Neuronal stem cell (in vitro differentiated cells): ENCODE measurements at regions not wholly inside any gene's neighbourhood (a gene's known extent, or its start where the extent isn't known, plus 50 kb on each side); places are given as distances from the start of the nearest gene placed in this dataset.

Experiments
- DNase-seq: peaks from one replicate; pipeline ENCODE4 v3.0.0-alpha.2; 2013; ENCODE audit warnings: low spot score
- H2AFZ ChIP-seq: one replicate; pipeline ENCODE4 v1.6.1; 2013; ENCODE audit warnings: mild to moderate bottlenecking, low read length, inconsistent platforms
- H2AK5ac ChIP-seq: 2 replicates; pipeline ENCODE4 v1.6.1; 2013; ENCODE audit warnings: low read depth, mild to moderate bottlenecking, inconsistent platforms, low read length, moderate library complexity, mixed read lengths
- H2BK120ac ChIP-seq: 2 replicates; pipeline ENCODE4 v1.6.1; 2013; ENCODE audit warnings: low read depth, mild to moderate bottlenecking, inconsistent platforms, low read length, moderate library complexity, mixed read lengths
- H2BK12ac ChIP-seq: one replicate; pipeline ENCODE4 v1.6.1; 2013; ENCODE audit warnings: low read length, inconsistent platforms
- H2BK15ac ChIP-seq: 2 replicates; pipeline ENCODE4 v1.6.1; 2013; ENCODE audit warnings: mild to moderate bottlenecking, low read length, inconsistent platforms, mixed read lengths
- H2BK5ac ChIP-seq: one replicate; pipeline ENCODE4 v1.6.1; 2013; ENCODE audit warnings: inconsistent platforms, mild to moderate bottlenecking, low read length, moderate library complexity
- H3K14ac ChIP-seq: one replicate; pipeline ENCODE4 v1.6.1; 2013; ENCODE audit warnings: low read length, inconsistent platforms
- H3K18ac ChIP-seq: 2 replicates; pipeline ENCODE4 v1.6.1; 2013; ENCODE audit warnings: low read length, inconsistent platforms
- H3K23ac ChIP-seq: 2 replicates; pipeline ENCODE4 v1.6.1; 2013; ENCODE audit warnings: low read depth, mild to moderate bottlenecking, mixed read lengths, low read length, inconsistent platforms; ENCODE audit not compliant: poor library complexity
- H3K27ac ChIP-seq: replicated peaks from 3 replicates; pipeline ENCODE4 v1.5.1; 2013; ENCODE audit warnings: low read length, inconsistent platforms
- H3K27me3 ChIP-seq, 3 experiments: 2 replicates each; pipeline ENCODE4 v1.6.1; 2013; ENCODE audit warnings: low read length in 3 of 3, mild to moderate bottlenecking in 2 of 3, inconsistent platforms in 1 of 3, low read depth in 1 of 3, mixed read lengths in 1 of 3, moderate library complexity in 1 of 3; ENCODE audit not compliant: control insufficient read depth in 3 of 3, insufficient read depth in 3 of 3
- H3K36me3 ChIP-seq, 2 donors: replicated peaks in 1 of 2; 2 replicates each; pipeline ENCODE4 v1.6.1; 2013; ENCODE audit warnings: low read length in 2 of 2; ENCODE audit not compliant: control insufficient read depth in 2 of 2, insufficient read depth in 2 of 2
- H3K4ac ChIP-seq: 2 replicates; pipeline ENCODE4 v1.6.1; 2013; ENCODE audit warnings: inconsistent platforms, mild to moderate bottlenecking, low read length, moderate library complexity
- H3K4me1 ChIP-seq, 2 donors: 1 replicate in 1 of 2; 2 replicates in 1 of 2; pipeline ENCODE4 v1.6.1; 2013; ENCODE audit warnings: low read length in 2 of 2, low read depth in 1 of 2; ENCODE audit not compliant: control insufficient read depth in 2 of 2, insufficient read depth in 1 of 2
- H3K4me2 ChIP-seq: one replicate; pipeline ENCODE4 v1.6.1; 2013; ENCODE audit warnings: mild to moderate bottlenecking, low read length, inconsistent platforms; ENCODE audit not compliant: insufficient read depth, poor library complexity, severe bottlenecking
- H3K4me3 ChIP-seq, 2 donors: 2 replicates each; pipeline ENCODE4 v1.5.1; 2013; ENCODE audit warnings: low read length in 2 of 2, mild to moderate bottlenecking in 2 of 2, inconsistent platforms in 1 of 2, moderate library complexity in 1 of 2
- H3K79me1 ChIP-seq: one replicate; pipeline ENCODE4 v1.6.1; 2013; ENCODE audit warnings: low read depth, mild to moderate bottlenecking, inconsistent platforms, low read length, moderate library complexity
- H3K9ac ChIP-seq: one replicate; pipeline ENCODE4 v1.6.1; 2013; ENCODE audit warnings: mild to moderate bottlenecking, low read depth, low read length, inconsistent platforms; ENCODE audit not compliant: poor library complexity
- H3K9me3 ChIP-seq, 2 donors: replicated peaks in 1 of 2; 2 replicates each; pipeline versions ENCODE3 to v1.6.1; 2013; ENCODE audit warnings: low read length in 2 of 2, mild to moderate bottlenecking in 2 of 2, inconsistent platforms in 1 of 2, low read depth in 1 of 2, mixed read lengths in 1 of 2, moderate library complexity in 1 of 2; ENCODE audit not compliant: control insufficient read depth in 2 of 2, insufficient read depth in 1 of 2
- H4K8ac ChIP-seq: one replicate; pipeline ENCODE4 v1.6.1; 2013; ENCODE audit warnings: low read depth, mild to moderate bottlenecking, inconsistent platforms, low read length, moderate library complexity
- H4K91ac ChIP-seq: one replicate; pipeline ENCODE4 v1.6.1; 2013; ENCODE audit warnings: low read length, low read depth, mild to moderate bottlenecking, inconsistent platforms; ENCODE audit not compliant: poor library complexity
- WGBS, 2 donors: extraction: QIAGEN DNeasy Blood & Tissue Kit; methylation state at CpG; one replicate each; pipeline ENCODE4 v1.1.7; 2013; ENCODE audit warnings: missing lambda C conversion rate in 2 of 2, mixed read lengths in 1 of 2; ENCODE audit not compliant: insufficient read length in 2 of 2, insufficient replicate concordance in 1 of 2; ENCODE audit errors: extremely low coverage in 2 of 2; 5-methylcytosine and 5-hydroxymethylcytosine counted together

DNA sequence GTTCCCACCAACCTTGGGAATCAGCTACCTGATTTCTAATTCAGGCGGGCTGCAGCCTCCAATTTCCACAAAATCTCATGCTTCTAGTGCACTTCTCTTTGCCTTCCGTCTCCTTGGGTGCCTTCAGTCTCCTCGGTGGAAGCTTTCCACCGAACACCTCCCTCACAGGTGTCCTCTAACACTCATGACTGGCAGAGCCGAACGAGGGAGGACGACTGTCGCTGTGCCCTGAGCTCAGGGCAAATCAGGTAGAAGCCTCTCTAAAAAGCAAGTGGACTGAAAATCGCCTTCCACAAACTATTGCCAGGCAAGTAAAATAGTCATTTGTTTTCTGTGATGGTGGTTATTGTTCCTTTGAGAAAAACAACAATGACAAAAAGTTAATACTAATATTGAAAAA lies 176.1 kb upstream of the PPARGC1A start:
- Histone ChIP-seq H3K9me3 (no peaks in the 10 kb centered on the region), H3K14ac (no peak overlapping the region), H4K8ac (no peak overlapping the region), H3K18ac (no peak overlapping the region), H2BK120ac (no peak overlapping the region), H3K79me1 (no peaks in the 10 kb centered on the region), H3K4me3 (no peak overlapping the region), H2BK15ac (no peak overlapping the region), H3K27ac (no peak overlapping the region), H3K4ac (no peak overlapping the region), H3K36me3 (no peaks in the 10 kb centered on the region), H4K91ac (no peak overlapping the region), H3K9ac (no peak overlapping the region), H3K23ac (no peak overlapping the region), H2AK5ac (no peak overlapping the region), H2BK5ac (no peak overlapping the region), H2AFZ (no peak overlapping the region), H3K4me2 (no peak overlapping the region), H3K4me1 (peaks cover 0 to 4% of the 10 kb centered on the region in 2 donors), H3K27me3 (no peaks in the 10 kb centered on the region), H2BK12ac (no peak overlapping the region)
- no CpG with 5 or more reads among the region's 9 CpGs for WGBS, 2 donors
- DNase-seq = no peak

DNA sequence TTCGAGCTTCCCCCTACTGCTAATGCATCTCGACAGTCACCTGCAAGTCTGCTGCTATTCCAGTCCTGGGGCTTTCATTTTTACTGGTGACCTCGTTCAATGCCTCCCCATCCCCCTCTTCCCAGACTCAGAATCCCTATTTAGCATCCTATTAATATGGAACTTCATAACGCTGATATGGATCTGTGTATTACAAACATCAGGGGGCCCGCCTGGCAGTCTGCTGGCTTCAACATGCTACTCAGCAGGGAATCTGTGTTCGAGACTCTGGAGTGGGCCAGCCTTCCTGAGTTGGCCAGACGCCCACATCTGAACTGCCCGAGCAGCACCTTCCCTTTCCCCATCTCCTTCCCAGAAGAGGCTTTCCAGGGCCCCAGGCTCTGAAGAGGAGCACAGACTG lies 173.9 kb upstream of the PPARGC1A start:
- Histone ChIP-seq H3K27ac (no peak overlapping the region), H4K91ac (no peak overlapping the region), H3K27me3 (no peaks in the 10 kb centered on the region), H3K23ac (no peak overlapping the region), H2AFZ (no peak overlapping the region), H2AK5ac (no peak overlapping the region), H3K79me1 (no peaks in the 10 kb centered on the region), H2BK120ac (no peak overlapping the region), H2BK5ac (no peak overlapping the region), H3K18ac (peak overlapping the region; percentile 32), H3K9ac (no peak overlapping the region), H3K4ac (no peak overlapping the region), H2BK15ac (no peak overlapping the region), H2BK12ac (no peak overlapping the region), H3K4me3 (no peak overlapping the region), H4K8ac (no peak overlapping the region), H3K9me3 (no peaks in the 10 kb centered on the region), H3K4me2 (no peak overlapping the region), H3K4me1 (peaks cover 0 to 8% of the 10 kb centered on the region in 2 donors), H3K36me3 (no peaks in the 10 kb centered on the region), H3K14ac (no peak overlapping the region)
- WGBS, 2 donors = no CpG with 5 or more reads among the region's 8 CpGs
- no peak for DNase-seq

- peaks cover 0 to 4% of the 10 kb centered on the region in 2 donors for H3K4me1 ChIP-seq
- no peak for DNase-seq
- no peak overlapping the region for H3K4ac ChIP-seq
- no peak overlapping the region for H3K14ac ChIP-seq
- no peak overlapping the region for H2AK5ac ChIP-seq
- H3K79me1 ChIP-seq = no peaks in the 10 kb centered on the region
- H3K18ac ChIP-seq = no peak overlapping the region
- H3K27ac ChIP-seq = no peak overlapping the region
- H4K91ac ChIP-seq = no peak overlapping the region
- H2BK15ac ChIP-seq = no peak overlapping the region
- no peak overlapping the region for H2BK120ac ChIP-seq
- H3K9me3 ChIP-seq = no peaks in the 10 kb centered on the region
- no peak overlapping the region for H3K4me2 ChIP-seq
- WGBS, 2 donors = no CpG with 5 or more reads among the region's 3 CpGs
- no peak overlapping the region for H2BK12ac ChIP-seq
- H2BK5ac ChIP-seq = no peak overlapping the region
- no peak overlapping the region for H3K9ac ChIP-seq
- H3K23ac ChIP-seq = no peak overlapping the region
- no peak overlapping the region for H2AFZ ChIP-seq
- H3K27me3 ChIP-seq = no peaks in the 10 kb centered on the region
- H4K8ac ChIP-seq = no peak overlapping the region
- H3K4me3 ChIP-seq = no peak overlapping the region
- no peaks in the 10 kb centered on the region for H3K36me3 ChIP-seq
Observed at GRCh38 chr4:24060932-24061331, 171.1 kb upstream of the PPARGC1A start.

- Histone ChIP-seq H2AK5ac (no peak overlapping the region), H3K18ac (no peak overlapping the region), H2BK15ac (no peak overlapping the region), H3K27ac (no peak overlapping the region), H3K27me3 (no peaks in the 10 kb centered on the region), H3K23ac (no peak overlapping the region), H3K9ac (no peak overlapping the region), H2BK5ac (no peak overlapping the region), H2AFZ (no peak overlapping the region), H3K4ac (no peak overlapping the region), H3K36me3 (no peaks in the 10 kb centered on the region), H4K91ac (no peak overlapping the region), H2BK120ac (no peak overlapping the region), H3K14ac (no peak overlapping the region), H2BK12ac (no peak overlapping the region), H4K8ac (no peak overlapping the region), H3K4me3 (no peak overlapping the region), H3K79me1 (no peaks in the 10 kb centered on the region), H3K4me1 (peaks cover 0 to 4% of the 10 kb centered on the region in 2 donors), H3K4me2 (no peak overlapping the region), H3K9me3 (no peaks in the 10 kb centered on the region)
- no CpG with 5 or more reads among the region's 5 CpGs for WGBS, 2 donors
- DNase-seq = no peak
Observed at GRCh38 chr4:24059839-24060238, 170.0 kb upstream of the PPARGC1A start.
